ENCODE measurements at regions not wholly inside any gene's neighbourhood (a gene's known extent, or its start where the extent isn't known, plus 50 kb on each side); places are given as distances from the start of the nearest gene placed in this dataset.

DNA sequence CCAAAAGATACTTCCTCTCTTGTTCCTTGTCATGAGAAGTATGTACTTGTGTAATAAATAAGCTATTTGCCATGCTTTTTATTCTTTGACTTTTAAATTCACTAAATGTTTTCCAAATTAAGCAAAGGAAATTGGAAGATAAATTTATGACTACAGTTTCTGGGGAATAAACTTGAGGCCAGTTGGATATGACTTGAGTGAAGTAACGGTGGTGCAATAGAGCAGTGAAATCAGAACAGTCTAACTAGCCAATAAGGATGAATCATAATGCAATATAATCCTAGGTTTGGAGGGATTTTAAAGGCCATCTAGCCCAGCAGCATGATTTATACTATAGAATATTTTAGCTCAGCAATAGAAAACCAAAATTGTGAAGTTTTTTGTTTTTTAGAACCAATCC is 183.8 kb upstream of the TCF21 start:
- ChIA-PET POLR2A (ENCODE audit: partially characterized antibody) (no interaction called here), CTCF (ENCODE audit: partially characterized antibody) (interaction anchor here (0.9 to 1.2 kb wide), 2 partner anchors 24 to 70 kb away, joined by 3 to 4 read pairs; no protein-coding TSS in a partner anchor)
- Histone ChIP-seq H3K23me2 (ENCODE audit: low read depth, low read length) (no peaks in the 10 kb centered on the region; the same call in 1 of the 2 replicates), H4K8ac (ENCODE audit: extremely low read depth, insufficient read depth, low read length) (no peak overlapping the region), H3K4me3 (ENCODE audit: extremely low read depth in 1 of 4, insufficient read depth in 2 of 4, low read depth in 3 of 4, low read length in 4 of 4) (no peak overlapping the region), H4K91ac (replicated peaks; ENCODE audit: insufficient read length, low read length) (no peak overlapping the region), H3K4me2 (ENCODE audit: insufficient read depth in 1 of 2, low read depth in 2 of 2, low read length in 2 of 2) (no peak overlapping the region), H2BK20ac (ENCODE audit: low read length) (no peak overlapping the region), H3K27ac (ENCODE audit: low read depth, low read length) (no peak overlapping the region), H3K9me3 (ENCODE audit: insufficient read depth in 2 of 2, low read depth in 1 of 2, low read length in 1 of 2) (no peaks in the 10 kb centered on the region), H2AFZ (ENCODE audit: low read length) (no peak overlapping the region), H3K14ac (ENCODE audit: insufficient read length) (no peak overlapping the region), H4K20me1 (replicated peaks in 1 of 2; ENCODE audit: control insufficient read depth in 1 of 2, insufficient read depth in 2 of 2, low read length in 2 of 2) (no peaks in the 10 kb centered on the region), H3K9ac (replicated peaks in 1 of 4; ENCODE audit: extremely low read depth in 1 of 4, low read depth in 3 of 4, low read length in 3 of 4) (no peak overlapping the region), H2AK5ac (ENCODE audit: low read depth, low read length) (no peak overlapping the region), H3K23ac (ENCODE audit: insufficient read length) (no peak overlapping the region), H3K36me3 (ENCODE audit: control insufficient read depth in 2 of 4, insufficient read depth in 4 of 4, low read length in 3 of 4) (no peaks in the 10 kb centered on the region), H2BK5ac (ENCODE audit: low read depth, low read length) (no peak overlapping the region), H3K18ac (ENCODE audit: extremely low read depth, low read length) (no peak overlapping the region), H2BK12ac (ENCODE audit: low read depth, low read length) (no peak overlapping the region), H2BK15ac (ENCODE audit: low read length) (no peak overlapping the region), H3K4ac (replicated peaks; ENCODE audit: insufficient read length, low read depth, low read length) (no peak overlapping the region), H2BK120ac (replicated peaks; ENCODE audit: low read depth, low read length) (no peak overlapping the region), H3K79me1 (ENCODE audit: low read depth, low read length) (no peaks in the 10 kb centered on the region), H3K27me3 (replicated peaks in 1 of 4; ENCODE audit: control insufficient read depth in 3 of 4, extremely low read depth in 1 of 4, insufficient read depth in 3 of 4, low read length in 3 of 4) (no peaks in the 10 kb centered on the region), H3K79me2 (ENCODE audit: control insufficient read depth in 1 of 2, insufficient read depth in 2 of 2, low read length in 2 of 2) (no peaks in the 10 kb centered on the region), H3K56ac (replicated peaks; ENCODE audit: insufficient read length, low read depth, low read length) (no peak overlapping the region), H4K5ac (ENCODE audit: insufficient read length, low read depth, low read length) (no peak overlapping the region), H3K4me1 (replicated peaks in 1 of 4; ENCODE audit: control insufficient read depth in 3 of 4, insufficient read depth in 4 of 4, low read length in 3 of 4) (no peaks in the 10 kb centered on the region)
- 83% methylated on average over 1 of the region's 1 CpG; no CpG with 5 or more reads in 1 of the 2 experiments for WGBS, 2 experiments (ENCODE audit: extremely low coverage in 1 of 2, insufficient coverage in 1 of 2, insufficient read length in 1 of 2, insufficient replicate concordance in 2 of 2, low coverage in 1 of 2, low lambda C conversion rate in 2 of 2, missing lambda C conversion rate in 1 of 2)
- TF ChIP-seq, protein P1, sequence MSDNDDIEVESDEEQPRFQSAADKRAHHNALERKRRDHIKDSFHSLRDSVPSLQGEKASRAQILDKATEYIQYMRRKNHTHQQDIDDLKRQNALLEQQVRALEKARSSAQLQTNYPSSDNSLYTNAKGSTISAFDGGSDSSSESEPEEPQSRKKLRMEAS (IDR thresholded peaks at IDR 0.05) = no peak
- TF ChIP-seq ASH2L (IDR thresholded peaks at IDR 0.05; ENCODE audit: low read length) (no peak), BACH1 (IDR thresholded peaks at IDR 0.05; ENCODE audit: low read length) (no peak), GABPA (IDR thresholded peaks at IDR 0.05; ENCODE audit: borderline replicate concordance, insufficient read depth, low read length) (no peak), SP1 (IDR thresholded peaks at IDR 0.05; ENCODE audit: low read depth, low read length) (no peak), SIN3A (conservative IDR thresholded peaks at IDR 0.05 in 1 of 2, IDR thresholded peaks at IDR 0.05 in 1 of 2; ENCODE audit: low read depth in 1 of 2, low read length in 2 of 2) (no peak), POLR2AphosphoS5 (IDR thresholded peaks at IDR 0.05; ENCODE audit: low read depth, low read length) (no peak), RFX5 (IDR thresholded peaks at IDR 0.05; ENCODE audit: borderline replicate concordance, low read depth, low read length) (no peak), SP4 (IDR thresholded peaks at IDR 0.05; ENCODE audit: low read length) (no peak), SUZ12 (IDR thresholded peaks at IDR 0.05; ENCODE audit: low read length) (no peak), JUND (IDR thresholded peaks at IDR 0.05; ENCODE audit: low read length) (no peak)
- DNase-seq (ENCODE audit: low read depth in 1 of 2, low spot score in 2 of 2) = no peak
- no peak for FAIRE-seq

Measured in H1 (cell line).